DND-41 (cell line): ENCODE measurements at regions not wholly inside any gene's neighbourhood (a gene's known extent, or its start where the extent isn't known, plus 50 kb on each side); places are given as distances from the start of the nearest gene placed in this dataset.

Experiments
- ATAC-seq: fragments of 200-7000 bp; cut with Tn5 transposase; 3 replicates; pipeline ENCODE4 v1.9.1; 2021; ENCODE audit warnings: low read depth; ENCODE audit not compliant: insufficient read depth
- DNase-seq: peaks from one replicate; pipeline ENCODE4 v3.0.0-alpha.2; 2020
- H2AFZ ChIP-seq: 2 replicates; pipeline ENCODE4 v1.6.0; 2012; ENCODE audit warnings: low read depth, low read length
- H3K27ac ChIP-seq: 2 replicates; pipeline ENCODE4 v1.5.1; 2012; ENCODE audit warnings: low read length, inconsistent platforms
- H3K27me3 ChIP-seq: fragments of 200-600 bp; sonication (generic); 2 replicates; pipeline ENCODE4 v1.6.0; 2012; ENCODE audit warnings: low read length, mild to moderate bottlenecking, inconsistent platforms; ENCODE audit not compliant: insufficient read depth, poor library complexity
- H3K36me3 ChIP-seq: 2 replicates; pipeline ENCODE4 v1.5.1; 2012; ENCODE audit warnings: low read length, inconsistent platforms; ENCODE audit not compliant: insufficient read depth
- H3K4me1 ChIP-seq: 2 replicates; pipeline ENCODE4 v1.5.1; 2012; ENCODE audit warnings: mild to moderate bottlenecking, low read length; ENCODE audit not compliant: insufficient read depth
- H3K4me2 ChIP-seq: 2 replicates; pipeline ENCODE4 v1.6.0; 2012; ENCODE audit warnings: mild to moderate bottlenecking, moderate library complexity, low read length, inconsistent platforms; ENCODE audit not compliant: insufficient read depth
- H3K4me3 ChIP-seq, 2 experiments: fragments of 200-600 bp in 1 of 2; shearing (Covaris generic) in 1 of 2; 2 replicates each; pipeline ENCODE4 v1.5.1; 2012 to 2016; ENCODE audit warnings: inconsistent platforms in 2 of 2, low read length in 2 of 2, mild to moderate bottlenecking in 2 of 2, low read depth in 1 of 2, moderate library complexity in 1 of 2
- H3K79me2 ChIP-seq: 2 replicates; pipeline ENCODE4 v1.6.0; 2012; ENCODE audit warnings: low read length, inconsistent platforms; ENCODE audit not compliant: insufficient read depth
- H3K9ac ChIP-seq: 2 replicates; pipeline ENCODE4 v1.6.0; 2012; ENCODE audit warnings: low read depth, mild to moderate bottlenecking, inconsistent platforms, low read length, moderate library complexity
- H3K9me3 ChIP-seq: 2 replicates; pipeline ENCODE4 v1.5.1; 2012; ENCODE audit warnings: low read length, moderate library complexity, mild to moderate bottlenecking, inconsistent platforms; ENCODE audit not compliant: insufficient read depth, severe bottlenecking
- H4K20me1 ChIP-seq: 2 replicates; pipeline ENCODE4 v1.6.0; 2012; ENCODE audit warnings: low read length; ENCODE audit not compliant: insufficient read depth
- EZH2 ChIP-seq: IDR thresholded peaks from 3 replicates; pipeline ENCODE4 v1.6.1; 2012; ENCODE audit warnings: borderline replicate concordance, low read depth, mild to moderate bottlenecking, moderate library complexity, low read length, inconsistent platforms; ENCODE audit not compliant: severe bottlenecking
- TF ChIP-seq, protein P1 (sequence below): IDR thresholded peaks from 2 replicates; pipeline ENCODE4 v1.5.1; 2012; ENCODE audit warnings: borderline replicate concordance, low read length, moderate library complexity, mild to moderate bottlenecking; ENCODE audit not compliant: poor library complexity, severe bottlenecking; ENCODE audit errors: extremely low read depth

DNA sequence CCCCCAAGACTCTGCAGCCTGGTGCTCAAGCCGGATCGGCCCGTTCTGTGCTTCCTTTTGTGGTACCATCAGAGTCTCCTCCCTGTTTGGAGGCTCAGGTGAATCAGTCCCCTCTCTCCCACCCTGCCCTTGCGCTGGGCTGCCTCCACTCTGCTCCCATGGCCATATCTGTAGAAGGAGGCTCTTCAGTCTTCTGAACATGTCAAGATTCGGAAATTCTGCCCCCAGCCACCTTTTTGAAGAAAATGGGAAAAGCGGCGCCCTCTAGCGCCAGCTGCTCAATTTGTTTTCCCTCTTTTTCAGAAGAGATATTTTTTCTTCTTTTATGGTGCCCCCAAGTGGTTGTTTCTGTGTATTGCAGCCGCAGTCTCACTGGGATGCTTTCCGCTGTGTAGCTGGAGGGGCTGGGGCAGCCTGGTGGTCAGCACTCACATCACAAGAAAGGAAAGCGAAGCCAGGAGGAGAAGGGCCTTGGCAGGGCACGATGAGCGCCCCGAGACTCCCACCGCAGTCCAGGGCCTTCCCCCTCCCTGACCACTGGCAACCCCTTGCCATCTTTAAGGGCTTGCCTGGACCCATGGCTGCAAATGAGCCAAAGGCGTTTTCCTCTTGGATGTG lies 58.4 kb upstream of the CACNA1E start:
- Histone ChIP-seq H3K9ac (no peak overlapping the region), H3K4me3 (no peak overlapping the region), H3K27me3 (peaks cover 16% of the 10 kb centered on the region), H4K20me1 (no peaks in the 10 kb centered on the region), H3K4me2 (peak overlapping the region; percentile 47; the same call in 1 of the 2 replicates), H3K9me3 (no peaks in the 10 kb centered on the region), H3K36me3 (no peaks in the 10 kb centered on the region), H3K4me1 (peaks cover 6% of the 10 kb centered on the region; the same call in 1 of the 2 replicates), H3K27ac (no peak overlapping the region), H2AFZ (peak overlapping the region; percentile 53), H3K79me2 (no peaks in the 10 kb centered on the region)
- DNase-seq (peak; percentile 79), ATAC-seq (peak; percentile 76)
- TF ChIP-seq EZH2 = no peak
- TF ChIP-seq, protein P1, sequence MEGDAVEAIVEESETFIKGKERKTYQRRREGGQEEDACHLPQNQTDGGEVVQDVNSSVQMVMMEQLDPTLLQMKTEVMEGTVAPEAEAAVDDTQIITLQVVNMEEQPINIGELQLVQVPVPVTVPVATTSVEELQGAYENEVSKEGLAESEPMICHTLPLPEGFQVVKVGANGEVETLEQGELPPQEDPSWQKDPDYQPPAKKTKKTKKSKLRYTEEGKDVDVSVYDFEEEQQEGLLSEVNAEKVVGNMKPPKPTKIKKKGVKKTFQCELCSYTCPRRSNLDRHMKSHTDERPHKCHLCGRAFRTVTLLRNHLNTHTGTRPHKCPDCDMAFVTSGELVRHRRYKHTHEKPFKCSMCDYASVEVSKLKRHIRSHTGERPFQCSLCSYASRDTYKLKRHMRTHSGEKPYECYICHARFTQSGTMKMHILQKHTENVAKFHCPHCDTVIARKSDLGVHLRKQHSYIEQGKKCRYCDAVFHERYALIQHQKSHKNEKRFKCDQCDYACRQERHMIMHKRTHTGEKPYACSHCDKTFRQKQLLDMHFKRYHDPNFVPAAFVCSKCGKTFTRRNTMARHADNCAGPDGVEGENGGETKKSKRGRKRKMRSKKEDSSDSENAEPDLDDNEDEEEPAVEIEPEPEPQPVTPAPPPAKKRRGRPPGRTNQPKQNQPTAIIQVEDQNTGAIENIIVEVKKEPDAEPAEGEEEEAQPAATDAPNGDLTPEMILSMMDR = peak; percentile 99

DNA sequence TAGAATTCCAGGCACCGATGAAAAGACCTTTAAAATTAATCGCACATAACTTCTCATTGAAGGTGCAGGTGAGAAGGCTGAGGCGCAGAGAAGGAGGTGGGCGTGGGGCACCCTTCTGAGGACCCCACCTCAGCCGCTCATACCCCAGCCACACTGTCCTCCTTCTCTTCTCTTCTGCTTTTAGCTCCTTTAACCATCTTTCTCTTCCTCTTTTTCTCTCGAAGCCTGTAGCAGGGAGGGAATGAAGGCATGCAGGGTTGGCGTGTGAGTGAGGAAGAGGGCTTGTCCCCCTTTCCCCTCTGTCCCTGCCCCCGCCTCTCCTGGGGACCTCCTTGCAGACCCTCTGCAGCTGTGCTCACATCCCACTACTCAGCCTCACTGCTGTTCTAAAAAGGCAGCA lies 57.8 kb upstream of the CACNA1E start:
- Histone ChIP-seq H4K20me1 (no peaks in the 10 kb centered on the region), H3K27me3 (peaks cover 20% of the 10 kb centered on the region), H3K9ac (no peak overlapping the region), H3K4me3 (no peak overlapping the region), H3K4me2 (no peak overlapping the region), H2AFZ (no peak overlapping the region), H3K4me1 (peaks cover 6% of the 10 kb centered on the region; the same call in 1 of the 2 replicates), H3K79me2 (no peaks in the 10 kb centered on the region), H3K36me3 (no peaks in the 10 kb centered on the region), H3K27ac (no peak overlapping the region), H3K9me3 (no peaks in the 10 kb centered on the region)
- DNase-seq (no peak), ATAC-seq (no peak)
- TF ChIP-seq, protein P1 = no peak
- TF ChIP-seq EZH2 = no peak

DNA sequence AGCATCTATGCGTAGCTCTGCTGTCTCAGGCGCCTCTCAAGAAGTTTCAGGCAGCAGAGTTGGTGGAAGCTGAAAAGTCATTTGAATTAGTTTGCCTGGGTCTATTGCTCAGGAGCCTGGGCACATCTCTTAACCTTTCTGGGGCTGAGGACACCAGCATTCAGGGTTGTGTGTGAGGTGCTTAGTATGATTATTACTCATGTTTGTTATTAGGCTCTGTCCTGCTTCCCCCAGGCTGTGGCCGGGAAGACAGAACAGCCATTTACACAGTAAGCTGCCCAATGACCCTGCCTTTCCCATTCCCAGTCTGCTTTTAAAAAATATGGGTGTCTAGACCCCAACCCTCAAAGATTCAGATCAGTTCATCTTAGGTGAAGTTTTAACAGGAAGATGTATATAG lies 53.9 kb upstream of the CACNA1E start:
- no peak for DNase-seq

More for the DNA sequence above, 53.9 kb upstream of the CACNA1E start:
- no peaks in the 10 kb centered on the region for H3K9me3 ChIP-seq
- H3K9ac ChIP-seq = no peak overlapping the region
- H2AFZ ChIP-seq = no peak overlapping the region
- H3K27me3 ChIP-seq = peaks cover 25% of the 10 kb centered on the region
- H3K27ac ChIP-seq = no peak overlapping the region
- H3K79me2 ChIP-seq = no peaks in the 10 kb centered on the region
- H3K4me3 ChIP-seq = no peak overlapping the region
- no peak overlapping the region for H3K4me2 ChIP-seq
- no peaks in the 10 kb centered on the region for H3K36me3 ChIP-seq
- ATAC-seq = no peak
- no peaks in the 10 kb centered on the region for H4K20me1 ChIP-seq
- no peak for TF ChIP-seq EZH2
- TF ChIP-seq, protein P1 = no peak
- H3K4me1 ChIP-seq = peaks cover 6% of the 10 kb centered on the region; the same call in 1 of the 2 replicates
